HG03064 (cell line): ENCODE measurements at regions not wholly inside any gene's neighbourhood (a gene's known extent, or its start where the extent isn't known, plus 50 kb on each side); places are given as distances from the start of the nearest gene placed in this dataset.

Experiments
- ATAC-seq: cut with Tn5 transposase; IDR thresholded peaks from one replicate; pipeline ENCODE4 v1.9.1; 2021; ENCODE audit warnings: low read depth; ENCODE audit not compliant: unreplicated experiment

DNA sequence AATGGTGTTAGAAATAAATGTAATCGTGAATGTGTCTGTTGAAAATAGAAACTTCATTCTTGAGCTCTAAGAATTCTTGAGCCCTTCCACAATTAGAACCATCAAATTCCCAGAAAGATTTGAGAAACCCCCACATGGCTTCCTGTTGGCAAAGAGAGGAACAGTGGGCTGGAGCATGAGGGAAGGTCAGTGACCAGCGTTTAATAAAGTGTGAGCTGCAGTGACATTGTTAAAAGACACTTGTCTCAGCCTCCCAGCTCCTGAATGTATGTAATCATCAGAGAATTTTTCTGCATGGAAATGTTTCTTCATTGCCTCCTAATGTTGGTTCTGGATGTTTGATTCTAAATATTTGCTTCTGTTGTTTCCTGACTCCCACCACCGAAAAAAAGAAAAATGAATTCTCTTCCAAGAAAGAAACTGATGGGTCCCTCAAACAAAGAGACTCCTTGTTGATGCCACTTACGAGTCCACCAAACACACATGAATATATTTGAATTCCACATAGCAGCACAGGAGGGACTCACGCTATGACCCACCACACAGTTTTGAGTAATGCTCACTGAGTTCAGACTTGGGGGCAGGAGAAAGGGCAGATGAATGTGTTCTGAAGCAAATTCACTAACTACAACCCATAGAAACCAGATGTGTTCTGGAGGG is 225.1 kb upstream of the KLHL29 start:
- no peak for ATAC-seq

DNA sequence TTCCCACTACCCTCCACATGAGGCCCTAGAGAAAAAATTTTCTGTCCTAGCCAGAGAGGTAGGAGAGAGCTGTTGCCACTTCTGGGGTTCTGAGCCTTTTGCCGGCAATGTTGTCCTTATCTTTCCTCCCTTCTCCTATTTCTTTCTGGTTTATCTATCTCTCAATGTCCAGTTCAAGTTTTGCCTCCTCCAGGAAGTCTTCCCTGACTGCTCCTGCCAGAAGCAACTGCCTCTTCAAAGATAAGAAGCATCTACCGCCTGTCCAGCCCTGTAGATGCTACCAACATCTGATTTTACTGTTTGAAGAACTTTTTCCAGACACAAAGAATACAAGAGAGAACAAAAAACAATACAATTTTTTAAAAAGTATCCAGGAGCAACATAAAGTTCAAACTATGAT is 220.8 kb upstream of the KLHL29 start:
- no peak for ATAC-seq

DNA sequence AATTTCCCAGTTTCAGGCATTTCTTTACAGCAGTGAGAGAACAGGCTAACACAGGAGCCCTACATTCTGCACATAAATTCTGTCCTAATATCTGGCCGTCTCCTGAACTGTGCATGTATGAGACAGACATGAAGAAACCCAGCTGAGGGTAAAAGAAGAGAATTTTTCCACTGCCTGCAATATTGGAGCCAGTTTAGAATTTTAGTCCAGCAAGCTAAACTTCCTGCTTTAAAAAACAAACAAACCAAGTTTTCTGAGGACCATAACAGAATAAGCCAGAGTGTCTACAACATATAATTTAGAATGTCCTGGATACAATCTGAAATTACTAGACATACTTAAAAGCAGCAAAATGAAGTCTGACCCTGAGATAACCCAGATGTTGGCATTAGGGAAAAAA is 215.1 kb upstream of the KLHL29 start:
- no peak for ATAC-seq

DNA sequence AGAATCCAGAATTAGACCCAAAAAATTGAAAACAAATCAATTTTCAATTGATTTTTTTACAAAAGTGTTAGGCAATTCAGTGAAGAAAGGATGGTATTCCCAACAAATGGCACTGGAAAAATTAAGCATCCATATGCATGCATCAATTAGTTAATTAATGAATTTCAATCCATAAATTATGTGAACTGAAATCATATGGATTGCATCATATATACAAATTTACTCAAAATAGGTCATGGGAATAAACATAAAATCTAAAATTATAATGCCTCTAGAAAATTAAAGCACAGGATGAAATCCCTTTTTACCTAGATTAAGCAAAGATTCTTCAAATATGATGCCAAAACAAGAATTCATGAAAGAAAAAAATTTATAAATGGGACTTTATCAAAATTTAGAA is 213.9 kb upstream of the KLHL29 start:
- no peak for ATAC-seq

DNA sequence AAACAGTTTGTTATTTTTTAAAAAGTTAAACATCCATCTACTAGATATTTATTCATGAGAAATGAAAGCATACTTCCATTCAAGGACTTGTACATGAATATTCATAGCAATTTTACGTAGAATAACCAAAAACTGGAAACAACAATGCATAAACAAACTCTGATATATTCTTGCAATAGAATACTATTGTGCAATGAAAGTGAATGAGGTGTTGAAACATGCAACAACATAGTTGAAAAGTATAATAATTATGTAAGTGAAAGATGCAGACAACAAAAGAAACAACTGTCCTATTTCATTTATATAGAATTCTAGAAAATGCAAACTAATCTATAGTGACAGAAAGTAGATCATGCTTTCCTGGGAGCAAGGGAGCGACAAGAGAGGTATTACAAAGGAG is 206.6 kb upstream of the KLHL29 start:
- no peak for ATAC-seq

DNA sequence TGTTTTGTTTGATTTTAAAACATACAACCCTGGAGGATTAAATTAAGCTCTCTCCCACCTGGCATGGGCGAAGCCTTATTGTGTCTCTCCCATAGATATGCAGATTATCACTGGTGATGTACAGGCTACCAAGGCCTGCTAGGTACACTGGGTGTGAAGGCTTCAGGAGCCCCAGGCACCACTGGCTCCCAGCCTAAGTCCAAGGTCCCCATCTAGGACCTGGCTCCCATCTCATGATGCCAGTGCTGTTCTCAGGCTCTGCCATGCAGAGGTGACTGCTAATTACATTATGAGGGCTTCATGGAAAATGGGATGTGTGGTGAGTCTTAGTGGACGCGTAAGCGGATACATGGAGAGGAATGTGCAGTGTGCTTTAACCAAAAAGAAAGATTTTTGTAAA is 201.2 kb upstream of the KLHL29 start:
- ATAC-seq, result no peak

GRCh38 chr2:23198316-23199114 is 186.5 kb upstream of the KLHL29 start:
- ATAC-seq, result no peak

DNA sequence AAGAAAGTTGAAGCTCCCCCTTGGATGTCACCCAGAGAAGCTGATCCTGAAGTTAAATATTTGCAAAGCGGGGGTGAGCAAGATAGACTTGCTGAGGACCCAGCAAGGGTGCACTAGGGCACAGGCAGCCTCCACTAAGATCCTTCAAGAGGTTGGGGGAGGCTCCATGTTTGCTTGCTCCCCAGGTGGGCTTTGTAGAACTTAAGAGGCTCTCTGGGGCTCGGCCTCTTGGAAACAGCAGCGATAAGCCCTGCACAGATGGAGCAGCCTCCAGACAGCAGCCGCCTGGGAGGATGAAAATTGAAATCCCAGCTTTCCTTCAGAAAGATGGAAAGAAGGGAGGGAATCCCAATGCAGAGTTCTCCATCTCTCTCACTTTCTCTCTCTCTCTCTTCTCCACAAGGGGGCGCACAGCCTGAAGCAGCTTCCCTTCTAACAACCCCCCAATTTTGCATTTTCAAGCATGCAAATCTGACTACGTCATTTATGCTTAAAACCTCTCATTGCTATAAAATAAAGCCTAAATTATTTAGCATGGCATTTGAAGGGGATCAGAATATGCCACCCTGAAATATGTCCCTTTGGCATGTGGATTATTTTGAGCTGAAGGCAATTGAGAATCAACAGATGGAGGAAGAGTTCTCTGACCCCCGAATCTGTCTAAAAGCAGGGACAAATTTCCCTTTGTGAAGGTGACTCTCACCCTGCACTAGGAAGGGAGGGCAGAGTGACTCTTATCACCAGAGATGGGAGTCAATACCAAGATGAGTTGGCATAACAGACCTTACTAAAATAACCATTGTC is 185.7 kb upstream of the KLHL29 start:
- ATAC-seq, result no peak

- ATAC-seq, result no peak
These were observed 184.8 kb upstream of the KLHL29 start for GRCh38 chr2:23200068-23200786.

GRCh38 chr2:23200787-23201114 is 184.2 kb upstream of the KLHL29 start:
- no peak for ATAC-seq

GRCh38 chr2:23203383-23203782 is 181.6 kb upstream of the KLHL29 start:
- no peak for ATAC-seq

DNA sequence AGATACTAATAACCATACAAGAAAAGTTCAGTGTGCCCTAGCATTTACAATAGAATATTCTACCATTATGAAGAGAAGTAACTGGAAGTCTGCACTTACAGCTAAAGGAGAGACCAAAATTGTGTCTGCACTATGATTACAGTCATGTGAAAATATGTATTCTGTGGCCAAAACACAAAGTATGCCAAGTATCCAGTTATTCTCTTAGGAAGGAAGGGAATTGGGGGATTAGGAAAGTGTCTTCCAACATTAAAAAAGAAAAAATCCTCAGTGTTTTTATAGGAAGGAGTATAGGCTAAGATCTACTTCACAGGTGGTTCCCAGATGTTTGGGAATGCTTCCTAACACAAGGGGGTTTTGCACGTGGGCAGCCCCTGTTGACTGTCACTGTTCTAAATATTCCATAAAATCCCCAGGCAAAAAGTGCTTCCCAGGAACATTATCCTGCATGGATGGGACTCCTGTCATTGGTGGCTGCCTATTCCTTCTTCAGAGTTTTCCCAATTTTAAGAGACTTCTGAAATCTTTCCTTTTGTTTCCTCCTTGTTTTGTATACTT is 180.2 kb upstream of the KLHL29 start:
- no peak for ATAC-seq

DNA sequence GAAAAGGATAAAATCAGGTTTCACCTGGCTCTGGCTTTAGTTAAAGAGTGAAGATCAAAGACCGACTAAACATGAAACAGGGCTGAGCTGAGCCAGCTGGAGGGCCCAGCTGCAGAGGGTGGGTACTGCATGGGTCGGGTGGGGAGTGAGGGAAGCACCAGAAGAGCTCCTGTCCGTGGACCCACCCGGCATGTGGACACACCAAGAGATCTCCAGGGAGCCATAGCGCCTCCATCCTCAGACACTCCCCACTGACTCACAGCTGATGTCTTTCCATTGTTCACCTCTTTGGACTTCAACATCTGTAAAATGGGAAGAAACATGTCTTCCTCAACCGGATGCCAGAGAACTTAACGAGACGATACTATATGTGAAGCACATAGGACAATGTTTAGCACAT is 178.3 kb upstream of the KLHL29 start:
- no peak for ATAC-seq

DNA sequence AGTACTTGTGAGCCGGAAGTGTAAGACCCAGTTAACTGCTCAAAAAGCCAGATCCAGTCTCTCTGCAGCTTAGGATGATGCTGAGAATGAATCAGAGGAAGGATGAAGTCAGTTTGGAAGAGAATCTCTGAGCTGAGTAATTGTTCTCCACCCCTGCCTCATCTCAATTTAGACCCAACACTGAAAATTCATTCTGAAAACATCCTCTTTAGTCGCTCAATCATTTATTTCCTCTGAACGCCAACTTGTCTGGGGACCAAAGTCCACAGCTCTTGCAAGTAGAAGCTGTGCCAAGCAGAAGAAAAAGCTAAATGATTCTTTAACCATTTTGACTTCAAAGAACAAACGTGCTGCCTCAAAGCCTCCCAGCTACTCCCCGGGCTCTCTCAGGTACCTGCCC is 177.1 kb upstream of the KLHL29 start:
- no peak for ATAC-seq

- ATAC-seq, result no peak
These were observed 176.6 kb upstream of the KLHL29 start for GRCh38 chr2:23208339-23208738.

DNA sequence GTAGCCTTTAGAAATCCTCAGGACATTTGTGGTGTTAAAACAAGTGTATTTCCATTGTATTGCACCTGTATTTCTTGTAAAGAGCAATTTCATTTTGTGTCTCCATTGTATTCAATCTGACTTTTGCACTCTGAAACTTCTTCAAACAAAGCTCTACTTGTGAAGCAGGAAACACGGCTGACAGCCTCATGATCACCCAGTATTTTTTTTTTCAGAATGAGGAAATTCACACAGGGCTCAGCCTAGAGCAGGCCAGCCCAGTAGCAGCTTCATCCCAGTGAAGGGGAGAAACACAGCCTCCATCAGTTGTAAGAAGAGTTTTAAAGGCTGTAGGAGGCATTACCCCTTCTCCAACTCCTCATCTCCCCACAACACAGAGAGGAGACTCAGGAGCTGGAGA is 175.9 kb upstream of the KLHL29 start:
- ATAC-seq, result no peak

DNA sequence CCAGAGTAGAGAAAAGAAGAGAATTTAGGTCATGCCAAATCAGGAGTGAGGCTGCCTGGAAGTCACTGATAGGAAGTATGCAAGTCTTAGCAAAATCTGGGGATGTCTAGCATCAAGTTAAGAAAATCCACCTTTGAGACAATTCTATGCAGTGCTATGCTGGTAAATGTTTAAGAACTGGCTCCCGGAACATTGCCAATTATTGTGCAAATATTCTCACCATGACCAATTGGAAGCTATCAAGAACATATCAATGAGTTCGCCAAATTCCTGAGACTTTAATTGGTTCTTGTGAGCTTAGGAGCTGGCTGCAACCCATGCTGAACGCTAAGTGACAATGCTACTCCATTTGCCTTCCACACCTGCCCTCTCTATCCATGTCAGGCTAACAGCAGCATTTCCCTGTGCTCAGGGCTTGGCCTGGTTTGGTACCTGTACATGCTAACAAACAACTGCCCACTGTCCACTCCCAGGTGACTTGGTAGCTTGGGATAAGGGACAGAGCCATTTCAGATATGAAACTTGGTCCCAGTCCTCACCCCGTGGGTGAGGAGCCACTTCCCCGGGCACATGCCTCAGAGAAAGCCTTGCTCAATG is 172.9 kb upstream of the KLHL29 start:
- no peak for ATAC-seq

DNA sequence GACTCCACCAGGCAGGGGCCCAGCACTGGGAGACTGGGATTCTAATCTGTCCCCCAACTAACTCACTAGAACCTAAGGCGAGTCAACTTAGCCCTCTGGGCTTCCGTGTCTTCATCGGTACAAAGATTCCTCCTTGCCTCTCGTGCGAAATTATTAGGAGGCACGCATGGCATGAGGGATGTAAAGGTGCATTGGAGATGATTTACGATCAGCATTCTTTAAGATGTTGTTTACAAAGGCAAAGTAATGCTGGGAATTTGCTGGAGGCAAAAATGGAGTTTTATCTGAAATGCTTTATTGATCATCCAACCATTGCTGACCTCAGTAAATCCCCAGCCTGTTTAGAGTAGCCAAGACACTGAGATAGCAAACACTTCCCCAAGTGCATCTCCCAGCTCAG is 171.8 kb upstream of the KLHL29 start:
- no peak for ATAC-seq

DNA sequence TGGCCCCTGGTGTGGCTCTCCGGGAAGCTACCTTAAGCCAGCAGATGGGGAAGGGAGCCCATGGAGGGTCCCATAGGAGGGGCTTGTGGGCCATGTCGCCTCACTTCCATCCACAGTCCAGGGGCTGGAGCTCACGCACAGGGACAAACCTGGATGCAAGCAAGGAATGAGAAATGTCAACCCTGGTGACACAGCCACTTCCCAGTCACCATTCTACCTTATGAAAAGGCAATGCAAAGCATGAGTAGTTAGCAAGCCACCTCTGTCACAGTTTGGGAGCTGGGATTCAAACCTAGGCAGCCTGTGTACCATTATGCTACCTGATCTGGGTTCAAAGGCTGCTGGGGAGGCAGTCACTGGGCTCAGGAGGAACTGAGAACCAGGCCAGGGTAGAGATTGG is 170.0 kb upstream of the KLHL29 start:
- ATAC-seq, result no peak

DNA sequence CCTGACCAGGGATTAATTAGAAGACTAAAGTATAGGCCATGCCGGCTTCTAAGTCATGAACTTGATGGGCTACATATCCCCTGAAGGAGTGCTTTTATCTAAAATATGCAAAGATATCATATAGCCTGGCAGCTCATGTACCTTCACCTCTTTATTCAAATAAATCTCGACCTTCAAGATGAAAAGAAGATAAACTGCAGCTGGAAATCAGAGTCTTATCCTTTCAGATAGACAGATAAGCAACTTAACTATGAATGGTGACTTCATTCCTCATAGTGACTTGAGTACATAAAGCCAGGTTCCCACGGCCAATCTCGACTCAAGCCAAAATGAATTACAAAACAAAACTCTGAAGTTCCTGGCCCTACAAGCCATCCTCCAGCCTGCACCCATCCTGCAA is 165.3 kb upstream of the KLHL29 start:
- ATAC-seq, result no peak
